GM10266 (cell line): ENCODE measurements at regions not wholly inside any gene's neighbourhood (a gene's known extent, or its start where the extent isn't known, plus 50 kb on each side); places are given as distances from the start of the nearest gene placed in this dataset.

Source experiments
- DNase-seq: peaks from one replicate; pipeline ENCODE4 v3.0.0; 2012; ENCODE audit errors: extremely low spot score
- CTCF ChIP-seq: IDR thresholded peaks from 2 replicates; pipeline ENCODE4 v1.5.1; 2012; ENCODE audit warnings: mild to moderate bottlenecking, low read depth; ENCODE audit not compliant: control insufficient read depth, insufficient read depth; ENCODE audit errors: missing control alignments

- DNase-seq: no peak
These were observed 599.0 kb downstream of the TLR4 start for GRCh38 chr9:118303216-118303615.

GRCh38 chr9:118305331-118305730 lies 601.1 kb downstream of the TLR4 start:
- DNase-seq: no peak
- TF ChIP-seq CTCF: no peak

More at GRCh38 chr9:118303216-118303615, 599.0 kb downstream of the TLR4 start:
- no peak for TF ChIP-seq CTCF

- no peak for TF ChIP-seq CTCF
- DNase-seq: no peak
These were observed 602.6 kb downstream of the TLR4 start for GRCh38 chr9:118306801-118307200.

- DNase-seq: no peak
- TF ChIP-seq CTCF: no peak
These were observed 609.8 kb downstream of the TLR4 start for GRCh38 chr9:118313965-118314364.

- DNase-seq: no peak
- no peak for TF ChIP-seq CTCF
These were observed 612.7 kb downstream of the TLR4 start for GRCh38 chr9:118316831-118317343.

GRCh38 chr9:118318770-118319431 lies 614.7 kb downstream of the TLR4 start:
- no peak for TF ChIP-seq CTCF

GRCh38 chr9:118321788-118322187 lies 617.6 kb downstream of the TLR4 start:
- no peak for TF ChIP-seq CTCF
- DNase-seq: no peak

More at GRCh38 chr9:118318770-118319431, 614.7 kb downstream of the TLR4 start:
- no peak for DNase-seq
